ENCODE measurements at regions not wholly inside any gene's neighbourhood (a gene's known extent, or its start where the extent isn't known, plus 50 kb on each side); places are given as distances from the start of the nearest gene placed in this dataset.
A peak's percentile ranks its signal among the peaks of the same experiment; 100 is the strongest.

DNA sequence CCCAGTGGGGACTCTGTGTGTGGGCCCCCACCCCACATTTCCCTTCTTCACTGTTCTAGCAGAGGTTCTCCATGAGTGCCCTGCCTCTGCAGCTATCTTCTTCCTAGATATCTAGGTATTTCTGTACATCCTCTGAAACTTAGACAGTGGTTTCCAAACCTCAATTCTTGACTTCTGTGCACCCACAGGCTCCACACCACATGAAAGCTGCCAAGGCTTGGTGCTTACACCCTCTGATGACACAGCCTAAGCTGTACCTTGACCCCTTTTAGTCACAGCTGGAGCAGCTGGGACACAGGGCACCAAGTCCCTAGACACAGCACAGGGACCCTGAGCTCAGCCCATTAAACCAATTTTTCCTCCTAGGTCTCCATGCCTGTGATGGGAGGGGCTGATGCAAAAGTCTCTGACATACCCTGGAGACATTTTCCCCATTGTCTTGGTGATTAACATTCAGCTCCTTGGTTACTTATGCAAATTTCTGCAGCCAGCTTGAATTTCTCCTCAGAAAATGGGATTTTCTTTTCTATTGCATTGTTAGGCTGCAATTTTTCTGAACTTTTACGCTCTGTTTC, 304.5 kb downstream of the OTOL1 start:
- DNase-seq (ENCODE audit: low spot score) = no peak

DNA sequence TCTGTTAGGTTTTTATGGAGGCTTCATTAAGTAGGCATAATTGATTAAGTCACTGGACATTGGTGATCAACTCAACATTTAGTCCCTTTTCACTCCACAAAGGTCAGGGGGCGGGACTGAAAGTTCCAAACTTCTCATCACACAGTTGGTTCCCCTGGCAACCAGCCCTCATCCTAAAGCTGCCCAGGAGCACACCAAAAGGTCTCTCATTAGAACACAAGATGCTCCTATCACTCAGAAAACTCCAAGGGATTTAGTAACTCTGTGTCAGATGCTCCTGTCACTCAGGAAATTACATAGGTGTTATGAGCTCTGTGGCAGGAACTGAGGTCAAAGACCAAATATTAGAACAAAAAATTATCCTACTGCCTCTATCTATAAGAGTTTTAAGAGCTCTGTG, 321.5 kb downstream of the OTOL1 start:
- DNase-seq (ENCODE audit: low spot score) = no peak

DNA sequence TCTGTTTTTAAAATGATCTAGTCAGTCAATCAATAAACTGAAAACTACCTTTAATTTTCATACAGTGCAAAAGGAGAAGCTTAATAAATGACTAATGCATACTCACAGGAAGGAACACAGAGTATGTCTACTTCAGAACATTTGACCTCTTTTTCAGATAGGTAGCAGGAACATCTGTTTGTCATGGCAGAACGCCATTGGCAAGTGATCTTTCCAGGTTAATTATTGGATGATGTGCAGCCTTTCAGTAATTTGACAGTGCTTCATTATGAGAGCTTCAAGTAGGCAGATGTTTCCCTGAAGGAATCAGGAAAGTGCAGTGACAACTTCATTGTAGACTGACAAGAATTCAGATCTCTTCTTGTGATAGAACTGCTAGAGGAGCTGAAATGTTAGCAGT, 325.0 kb downstream of the OTOL1 start:
- no peak for DNase-seq (ENCODE audit: low spot score)

- DNase-seq (ENCODE audit: low spot score) = no peak
Observed at GRCh38 chr3:161822291-161822690, 325.7 kb downstream of the OTOL1 start.

- DNase-seq (ENCODE audit: low spot score) = no peak
Observed at GRCh38 chr3:161823910-161824309, 327.3 kb downstream of the OTOL1 start.

GRCh38 chr3:161838021-161838420, 341.4 kb downstream of the OTOL1 start:
- DNase-seq (ENCODE audit: low spot score) = no peak

- DNase-seq (ENCODE audit: low spot score) = no peak
Observed at GRCh38 chr3:161848376-161848775, 351.8 kb downstream of the OTOL1 start.

DNA sequence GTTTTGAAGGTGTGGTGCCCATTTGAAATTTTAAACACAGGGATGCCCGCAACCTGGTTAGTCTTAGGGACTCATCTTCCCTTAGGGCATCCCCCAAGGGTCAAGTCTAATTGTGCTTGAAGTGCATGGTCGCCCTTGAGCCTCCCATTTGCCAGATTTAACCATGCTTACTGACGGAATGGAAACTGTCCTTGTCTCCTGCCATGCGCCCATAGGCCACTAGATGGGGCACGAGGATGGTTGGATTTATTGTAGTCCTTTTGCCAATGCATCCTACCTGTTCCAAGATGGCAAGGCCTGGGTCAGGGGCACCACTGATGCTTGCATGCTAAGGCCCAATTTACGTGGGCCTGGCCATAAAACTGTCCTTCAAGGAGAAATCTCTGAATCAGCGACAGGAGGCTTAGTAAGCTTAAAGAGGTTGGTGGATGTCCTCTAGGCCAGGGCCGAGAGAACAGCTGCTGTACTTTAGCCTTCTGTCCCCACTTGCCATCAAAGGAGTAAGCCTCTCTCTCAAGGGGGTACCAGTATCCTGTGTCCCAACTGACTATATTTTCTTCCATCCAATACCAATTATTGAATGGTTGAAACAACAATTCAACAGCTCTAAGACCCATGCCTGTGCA, 355.4 kb downstream of the OTOL1 start:
- DNase-seq (ENCODE audit: low spot score) = peak; percentile 11

DNA sequence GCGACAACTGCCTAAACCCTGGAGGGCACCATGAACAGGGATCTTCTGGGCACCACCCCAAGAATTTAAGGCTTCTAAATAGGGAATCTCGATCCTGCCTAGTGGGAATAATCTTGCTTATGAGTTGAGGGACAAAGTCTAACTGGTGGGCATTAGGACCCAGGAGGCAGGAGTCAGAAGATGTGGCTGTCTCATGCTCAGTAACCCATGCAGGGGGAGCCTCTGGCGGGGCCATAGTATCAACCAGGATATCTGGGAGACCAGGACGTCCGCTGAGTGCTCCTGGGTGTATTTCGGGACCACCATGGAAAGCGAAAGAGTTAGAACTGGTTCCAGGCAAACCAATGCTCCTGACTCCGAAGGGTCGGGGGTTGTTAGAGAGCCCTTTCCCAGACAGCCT, 356.1 kb downstream of the OTOL1 start:
- no peak for DNase-seq (ENCODE audit: low spot score)

DNA sequence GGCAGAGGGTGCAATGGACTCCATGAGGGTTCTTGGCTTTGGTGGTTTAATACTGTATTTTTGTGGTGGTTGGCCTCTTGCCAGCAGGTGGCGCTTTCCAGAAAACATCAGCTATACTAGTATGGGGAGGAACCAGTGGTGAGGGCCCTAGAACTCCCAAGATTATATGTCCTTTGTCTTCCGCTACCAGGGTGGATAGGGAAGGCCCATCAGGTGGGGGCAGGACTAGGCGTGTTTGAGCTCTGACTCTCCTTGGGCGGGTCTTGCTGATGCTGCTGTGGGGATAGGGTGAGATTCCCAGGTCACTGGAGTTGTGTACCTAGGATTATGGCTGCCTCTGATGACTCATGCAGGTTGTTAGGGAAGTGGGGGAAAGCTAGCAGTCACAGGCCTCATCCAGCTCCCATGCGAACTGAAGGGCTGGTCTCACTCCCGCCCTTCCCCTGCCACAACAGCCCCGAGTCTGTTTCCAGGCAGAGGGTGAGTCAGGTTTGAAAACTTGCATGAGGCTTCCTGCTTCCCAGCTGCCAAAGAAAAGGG, 357.7 kb downstream of the OTOL1 start:
- DNase-seq (ENCODE audit: low spot score) = no peak

DNA sequence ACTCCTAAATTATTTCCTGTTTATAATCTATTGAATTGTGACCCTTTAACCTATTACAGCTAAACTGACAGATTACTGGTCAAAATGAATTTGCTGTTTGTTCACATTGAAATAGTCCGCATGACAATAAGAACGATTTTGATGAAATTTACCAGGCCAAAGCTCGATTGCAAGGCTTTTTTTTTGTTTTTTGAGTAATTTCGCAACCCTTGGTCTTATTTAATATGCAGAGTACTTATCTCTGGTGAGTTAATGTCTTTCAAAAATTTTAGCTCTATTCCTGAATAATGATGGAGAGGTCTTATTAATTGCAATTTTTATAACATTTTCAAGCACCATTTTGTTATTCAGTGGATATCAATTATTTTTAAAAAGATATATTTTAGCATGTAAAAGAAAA, 362.4 kb downstream of the OTOL1 start:
- DNase-seq (ENCODE audit: low spot score) = no peak

DNA sequence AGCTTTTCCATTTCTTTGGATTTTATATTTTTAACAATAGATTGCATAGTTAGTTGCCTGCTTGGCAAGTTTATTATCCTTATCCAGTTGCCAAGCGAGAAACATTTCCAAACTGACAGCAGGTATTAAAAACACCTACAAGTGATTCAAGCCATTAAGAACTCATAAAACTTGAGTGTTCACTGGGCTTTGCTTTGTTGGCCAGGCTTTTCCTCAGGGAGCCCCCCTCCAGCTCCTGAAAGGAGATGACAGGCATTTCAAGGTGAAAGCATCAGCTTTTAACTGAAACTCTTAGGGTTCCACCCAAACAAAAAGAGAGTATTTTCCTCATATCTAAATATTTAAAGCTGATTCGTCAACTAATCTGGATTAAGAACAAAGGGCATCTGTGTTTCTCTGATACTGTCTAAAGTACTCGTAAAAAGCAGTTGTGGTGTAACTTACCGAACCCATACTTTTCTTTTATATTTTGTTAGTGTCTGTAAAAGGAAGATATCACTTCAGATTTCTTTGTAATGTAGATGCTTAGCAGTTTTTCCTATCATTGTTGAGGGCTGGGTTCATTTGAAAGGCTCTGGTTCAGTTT, 363.4 kb downstream of the OTOL1 start:
- DNase-seq (ENCODE audit: low spot score) = no peak

DNA sequence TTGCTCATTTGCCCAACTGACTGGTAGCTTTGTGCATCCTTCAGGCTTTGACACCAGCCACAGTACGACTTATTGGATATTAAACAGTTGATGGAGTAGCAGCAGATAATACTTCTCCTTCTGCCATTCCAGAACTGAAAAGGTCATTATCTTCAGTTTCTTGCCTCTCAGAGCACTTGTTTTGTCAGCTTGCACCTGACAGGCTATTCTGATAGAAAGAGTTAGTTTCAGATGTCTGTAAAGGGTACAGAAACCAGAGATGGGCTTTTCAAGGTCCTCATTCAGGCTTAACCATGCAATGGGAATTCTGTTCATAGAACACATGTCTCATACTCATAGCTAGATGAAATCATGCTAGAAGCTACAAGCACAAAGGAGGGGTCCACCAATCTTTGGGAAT, 367.2 kb downstream of the OTOL1 start:
- DNase-seq (ENCODE audit: low spot score) = no peak

DNA sequence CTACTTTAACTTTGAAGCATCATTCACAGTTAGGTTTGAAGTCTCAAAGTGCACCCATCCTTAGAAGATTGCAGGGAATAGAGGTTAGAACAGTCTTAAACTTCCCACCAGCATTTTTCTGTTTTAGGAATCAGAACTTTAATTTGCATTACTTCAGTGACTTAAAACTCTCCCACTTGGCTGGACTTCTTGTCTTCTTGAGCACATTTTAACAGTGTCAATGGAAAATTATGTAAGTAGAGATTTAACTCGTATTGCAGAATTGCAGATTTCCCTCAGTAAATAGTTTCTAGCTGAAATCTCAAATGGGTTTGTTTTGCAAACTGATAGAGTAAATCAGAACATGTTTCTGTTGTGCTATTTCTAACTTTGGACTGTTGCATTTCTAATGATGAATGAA, 369.6 kb downstream of the OTOL1 start:
- no peak for DNase-seq (ENCODE audit: low spot score)

- DNase-seq (ENCODE audit: low spot score) = no peak
Observed at GRCh38 chr3:161875483-161875882, 378.9 kb downstream of the OTOL1 start.

GRCh38 chr3:161879470-161879869, 382.9 kb downstream of the OTOL1 start:
- DNase-seq (ENCODE audit: low spot score) = no peak

- no peak for DNase-seq (ENCODE audit: low spot score)
Observed at GRCh38 chr3:161884830-161885229, 388.2 kb downstream of the OTOL1 start.

- DNase-seq (ENCODE audit: low spot score) = no peak
Observed at GRCh38 chr3:161890147-161890625, 393.6 kb downstream of the OTOL1 start.

DNA sequence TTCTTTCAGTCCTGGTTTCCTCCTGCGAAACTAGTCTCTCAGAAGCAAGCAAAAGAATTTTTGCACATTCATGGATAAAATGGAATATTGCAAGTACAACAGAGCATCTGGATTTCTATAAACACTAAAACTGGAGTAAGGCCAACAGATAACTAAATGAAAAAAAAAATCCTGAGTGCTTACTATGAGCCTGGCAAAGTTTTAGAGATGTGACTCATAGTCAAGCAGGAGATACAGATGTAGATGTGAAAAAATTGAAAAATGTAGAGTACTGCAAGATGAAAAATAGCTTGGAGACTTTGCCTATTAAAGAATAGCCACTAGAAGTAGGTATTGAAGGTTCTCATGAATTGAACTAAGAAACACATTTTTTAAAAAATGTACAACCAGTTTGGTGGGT, 397.4 kb downstream of the OTOL1 start:
- no peak for DNase-seq (ENCODE audit: low spot score)

GRCh38 chr3:161894657-161895056, 398.0 kb downstream of the OTOL1 start:
- DNase-seq (ENCODE audit: low spot score) = no peak

- DNase-seq (ENCODE audit: low spot score) = no peak
Observed at GRCh38 chr3:161905520-161906132, 409.0 kb downstream of the OTOL1 start.

DNA sequence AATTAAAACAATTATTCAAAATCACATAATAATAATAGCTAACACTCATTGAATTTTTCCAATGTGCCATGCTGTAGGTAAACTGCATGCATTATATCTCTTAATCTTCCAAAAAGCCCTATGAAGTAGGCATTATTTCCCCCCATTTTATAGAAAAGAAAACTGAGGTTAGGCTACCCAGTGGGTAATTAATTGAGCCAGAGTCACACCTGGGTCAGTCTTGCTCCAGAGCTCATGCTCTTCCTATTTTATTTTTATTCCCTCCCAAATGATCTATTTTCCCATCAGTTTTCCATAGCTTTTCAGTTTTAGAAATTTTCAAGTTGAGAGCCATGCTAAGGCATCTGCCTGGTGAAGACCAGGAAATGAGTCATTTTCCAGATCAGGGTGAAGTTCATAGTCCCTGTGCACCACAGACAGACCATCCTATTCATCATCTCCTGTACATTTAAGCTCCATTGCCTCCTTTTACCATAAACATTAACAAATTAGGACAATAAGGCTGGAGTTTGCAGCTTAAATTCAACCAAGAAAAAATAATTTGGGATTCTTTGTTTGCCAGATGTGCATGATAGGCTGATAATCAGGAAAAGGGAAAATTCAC, 417.3 kb downstream of the OTOL1 start:
- DNase-seq (ENCODE audit: low spot score) = no peak

Measured in germinal center (tissue), 1 donor.